HEK293 (cell line): ENCODE measurements at regions not wholly inside any gene's neighbourhood (a gene's known extent, or its start where the extent isn't known, plus 50 kb on each side); places are given as distances from the start of the nearest gene placed in this dataset.

Experiments used
- CTCF ChIA-PET: fragments of 350-600 bp; formaldehyde crosslinking; extraction: SDS; loops from one replicate; lab custom pipeline; 2021; ENCODE audit warnings: antibody characterized with exemption; lab: Yijun Ruan, JAX
- POLR2A ChIA-PET: fragments of 300-600 bp; formaldehyde crosslinking; extraction: SDS; loops from one replicate; lab custom pipeline; 2020; ENCODE audit warnings: antibody characterized with exemption, inconsistent platforms; lab: Yijun Ruan, JAX
- H3K27ac ChIP-seq: fragments of 200-500 bp; sonication (Bioruptor generic); 2 replicates; pipeline ENCODE4 v1.5.1; 2014; ENCODE audit warnings: low read depth, low read length, control low read depth, inconsistent platforms; ENCODE audit errors: extremely low read depth
- H3K36me3 ChIP-seq, 2 experiments: fragments of 200-500 bp in 1 of 2; sonication (Bioruptor generic) in 1 of 2; 1 replicate in 1 of 2; 2 replicates in 1 of 2; pipeline ENCODE4 v1.5.1; 2014 to 2017; ENCODE audit warnings: inconsistent platforms in 2 of 2, low read length in 2 of 2; ENCODE audit not compliant: control insufficient read depth in 2 of 2, insufficient read depth in 1 of 2
- H3K4me1 ChIP-seq: fragments of 200-500 bp; sonication (Bioruptor generic); 2 replicates; pipeline ENCODE4 v1.5.1; 2014; ENCODE audit warnings: mild to moderate bottlenecking, low read length, inconsistent platforms; ENCODE audit not compliant: control insufficient read depth, insufficient read depth
- H3K4me3 ChIP-seq: 2 replicates; pipeline ENCODE4 v1.5.1; 2011; ENCODE audit warnings: low read depth, mild to moderate bottlenecking, control low read depth, low read length, moderate library complexity
- H3K9me3 ChIP-seq: fragments of 200-500 bp; sonication (Bioruptor generic); 2 replicates; pipeline ENCODE4 v1.5.1; 2014; ENCODE audit warnings: low read depth, low read length, inconsistent platforms; ENCODE audit not compliant: control insufficient read depth, insufficient read depth
- BCL11A ChIP-seq: fragments of 450-650 bp; formaldehyde crosslinking; IDR thresholded peaks from 2 replicates; pipeline ENCODE4 v1.5.1; 2016; ENCODE audit warnings: low read depth, missing biosample characterization, missing genetic modification characterization
- FEZF1 ChIP-seq: fragments of 450-650 bp; formaldehyde crosslinking; IDR thresholded peaks from 2 replicates; pipeline ENCODE4 v1.5.1; 2016; ENCODE audit warnings: missing biosample characterization, missing genetic modification characterization
- SP7 ChIP-seq: fragments of 450-650 bp; formaldehyde crosslinking; IDR thresholded peaks from 2 replicates; pipeline ENCODE4 v1.5.1; 2016; ENCODE audit warnings: missing biosample characterization, missing genetic modification characterization
- ZFHX2 ChIP-seq: fragments of 450-650 bp; formaldehyde crosslinking; conservative IDR thresholded peaks from 2 replicates; pipeline ENCODE4 v1.5.1; 2016; ENCODE audit warnings: missing biosample characterization, missing genetic modification characterization
- ZNF157 ChIP-seq: fragments of 450-650 bp; formaldehyde crosslinking; IDR thresholded peaks from 2 replicates; pipeline ENCODE4 v1.5.1; 2016; ENCODE audit warnings: missing biosample characterization, missing genetic modification characterization
- ZNF175 ChIP-seq: fragments of 450-650 bp; formaldehyde crosslinking; IDR thresholded peaks from 2 replicates; pipeline ENCODE4 v1.5.1; 2016; ENCODE audit warnings: missing biosample characterization, missing genetic modification characterization
- ZNF202 ChIP-seq: fragments of 450-650 bp; formaldehyde crosslinking; IDR thresholded peaks from 2 replicates; pipeline ENCODE4 v1.5.1; 2016; ENCODE audit warnings: missing biosample characterization, missing genetic modification characterization, borderline replicate concordance
- ZNF239 ChIP-seq: fragments of 450-650 bp; formaldehyde crosslinking; IDR thresholded peaks from 2 replicates; pipeline ENCODE4 v1.5.1; 2016; ENCODE audit warnings: missing biosample characterization, missing genetic modification characterization
- ZNF341 ChIP-seq: fragments of 450-650 bp; formaldehyde crosslinking; IDR thresholded peaks from 2 replicates; pipeline ENCODE4; 2016; ENCODE audit warnings: low read depth, missing biosample characterization, missing genetic modification characterization
- ZNF350 ChIP-seq: fragments of 450-650 bp; formaldehyde crosslinking; IDR thresholded peaks from 2 replicates; pipeline ENCODE4 v1.5.0; 2017; ENCODE audit warnings: missing biosample characterization, mild to moderate bottlenecking, missing genetic modification characterization
- ZNF391 ChIP-seq: fragments of 450-650 bp; formaldehyde crosslinking; IDR thresholded peaks from 2 replicates; pipeline ENCODE4 v1.5.1; 2016; ENCODE audit warnings: low read depth, missing biosample characterization, missing genetic modification characterization, borderline replicate concordance
- ZNF510 ChIP-seq: fragments of 450-650 bp; formaldehyde crosslinking; IDR thresholded peaks from 2 replicates; pipeline ENCODE4 v1.5.1; 2018; ENCODE audit warnings: mild to moderate bottlenecking, missing genetic modification characterization, missing biosample characterization; ENCODE audit not compliant: insufficient replicate concordance
- ZNF548 ChIP-seq: fragments of 450-650 bp; formaldehyde crosslinking; IDR thresholded peaks from 2 replicates; pipeline ENCODE4 v1.5.1; 2016; ENCODE audit warnings: missing biosample characterization, missing genetic modification characterization
- ZNF596 ChIP-seq: fragments of 450-650 bp; IDR thresholded peaks from 2 replicates; pipeline ENCODE4 v1.5.0; 2018; ENCODE audit warnings: missing biosample characterization, mild to moderate bottlenecking, missing genetic modification characterization, moderate library complexity
- ZNF610 ChIP-seq: fragments of 450-650 bp; formaldehyde crosslinking; IDR thresholded peaks from 2 replicates; pipeline ENCODE4 v1.5.1; 2016; ENCODE audit warnings: missing biosample characterization, missing genetic modification characterization, borderline replicate concordance
- ZNF624 ChIP-seq: fragments of 450-650 bp; formaldehyde crosslinking; IDR thresholded peaks from 2 replicates; pipeline ENCODE4 v1.5.1; 2017; ENCODE audit warnings: missing biosample characterization, missing genetic modification characterization
- ZNF629 ChIP-seq: fragments of 450-650 bp; formaldehyde crosslinking; IDR thresholded peaks from 2 replicates; pipeline ENCODE4 v1.5.1; 2017; ENCODE audit warnings: missing biosample characterization, missing genetic modification characterization
- ZNF747 ChIP-seq: fragments of 450-650 bp; formaldehyde crosslinking; IDR thresholded peaks from 2 replicates; pipeline ENCODE4 v1.5.1; 2016; ENCODE audit warnings: missing biosample characterization, missing genetic modification characterization
- ZSCAN16 ChIP-seq: fragments of 450-650 bp; formaldehyde crosslinking; IDR thresholded peaks from 2 replicates; pipeline ENCODE4 v1.5.1; 2016; ENCODE audit warnings: missing biosample characterization, missing genetic modification characterization
- ZSCAN30 ChIP-seq: fragments of 450-650 bp; IDR thresholded peaks from 2 replicates; pipeline ENCODE4 v1.5.1; 2018; ENCODE audit warnings: missing biosample characterization, mild to moderate bottlenecking, missing genetic modification characterization, moderate library complexity
- ZXDB ChIP-seq: fragments of 450-650 bp; formaldehyde crosslinking; IDR thresholded peaks from 2 replicates; pipeline ENCODE4 v1.5.1; 2016; ENCODE audit warnings: missing biosample characterization, missing genetic modification characterization
- TF ChIP-seq, protein P1 (sequence below): fragments of 450-650 bp; formaldehyde crosslinking; IDR thresholded peaks from 2 replicates; pipeline ENCODE4 v1.5.1; 2016; ENCODE audit warnings: missing biosample characterization, missing genetic modification characterization, borderline replicate concordance
- TF ChIP-seq, protein P2 (sequence below): fragments of 450-650 bp; formaldehyde crosslinking; IDR thresholded peaks from 2 replicates; pipeline ENCODE4 v1.5.1; 2016; ENCODE audit warnings: missing biosample characterization, missing genetic modification characterization
- TF ChIP-seq, protein P3 (sequence below): fragments of 450-650 bp; formaldehyde crosslinking; IDR thresholded peaks from 2 replicates; pipeline ENCODE4 v1.5.1; 2016; ENCODE audit warnings: missing biosample characterization, missing genetic modification characterization
- TF ChIP-seq, protein P4 (sequence below): fragments of 450-650 bp; formaldehyde crosslinking; IDR thresholded peaks from 2 replicates; pipeline ENCODE4 v1.5.1; 2017; ENCODE audit warnings: missing biosample characterization, missing genetic modification characterization

DNA sequence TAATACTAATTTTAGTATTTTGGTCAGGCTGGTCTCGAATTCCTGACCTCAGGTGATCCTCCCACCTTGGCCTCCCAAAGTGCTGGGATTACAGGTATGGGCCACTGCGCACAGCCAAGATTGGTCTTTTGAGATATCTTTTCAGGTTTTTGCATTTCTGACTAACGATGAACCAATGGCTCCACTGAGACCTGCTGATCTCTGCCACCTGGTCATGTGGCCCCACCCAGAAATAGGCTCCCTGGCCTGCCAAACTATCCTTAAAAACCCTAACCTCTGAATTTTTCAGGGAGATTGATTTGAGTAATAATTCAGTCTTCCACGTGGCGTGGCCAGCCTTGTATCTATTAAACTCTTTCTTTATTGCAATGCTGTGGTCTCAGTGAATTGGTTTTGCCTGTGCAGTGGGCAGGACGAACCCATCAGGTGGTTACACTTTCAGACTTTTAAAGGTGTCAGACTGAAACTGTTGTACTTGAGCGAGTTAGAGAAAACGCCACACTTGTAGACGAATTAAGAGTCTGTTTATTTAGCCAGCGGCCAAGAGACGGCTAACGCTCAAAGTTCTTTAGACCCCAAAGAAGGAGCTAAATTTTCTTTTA is 85.8 kb upstream of the MSH6 start:
- Histone ChIP-seq H3K27ac (no peak overlapping the region), H3K9me3 (no peaks in the 10 kb centered on the region), H3K4me3 (no peak overlapping the region), H3K4me1 (no peaks in the 10 kb centered on the region), H3K36me3 (no peaks in the 10 kb centered on the region)
- ChIA-PET CTCF (interaction anchor here (1.1 kb wide), 1 partner anchor 43 kb away, joined by 3 read pairs; no protein-coding TSS in a partner anchor), POLR2A (no interaction called here)
- TF ChIP-seq ZNF391 (tag by site-specific recombination) (no peak), ZNF610 (no peak), ZNF548 (tag by site-specific recombination) (no peak), ZSCAN30 (tag by site-specific recombination) (no peak), ZNF747 (tag by site-specific recombination) (no peak), BCL11A (no peak), ZSCAN16 (no peak), ZNF239 (no peak)
- TF ChIP-seq, protein P1, sequence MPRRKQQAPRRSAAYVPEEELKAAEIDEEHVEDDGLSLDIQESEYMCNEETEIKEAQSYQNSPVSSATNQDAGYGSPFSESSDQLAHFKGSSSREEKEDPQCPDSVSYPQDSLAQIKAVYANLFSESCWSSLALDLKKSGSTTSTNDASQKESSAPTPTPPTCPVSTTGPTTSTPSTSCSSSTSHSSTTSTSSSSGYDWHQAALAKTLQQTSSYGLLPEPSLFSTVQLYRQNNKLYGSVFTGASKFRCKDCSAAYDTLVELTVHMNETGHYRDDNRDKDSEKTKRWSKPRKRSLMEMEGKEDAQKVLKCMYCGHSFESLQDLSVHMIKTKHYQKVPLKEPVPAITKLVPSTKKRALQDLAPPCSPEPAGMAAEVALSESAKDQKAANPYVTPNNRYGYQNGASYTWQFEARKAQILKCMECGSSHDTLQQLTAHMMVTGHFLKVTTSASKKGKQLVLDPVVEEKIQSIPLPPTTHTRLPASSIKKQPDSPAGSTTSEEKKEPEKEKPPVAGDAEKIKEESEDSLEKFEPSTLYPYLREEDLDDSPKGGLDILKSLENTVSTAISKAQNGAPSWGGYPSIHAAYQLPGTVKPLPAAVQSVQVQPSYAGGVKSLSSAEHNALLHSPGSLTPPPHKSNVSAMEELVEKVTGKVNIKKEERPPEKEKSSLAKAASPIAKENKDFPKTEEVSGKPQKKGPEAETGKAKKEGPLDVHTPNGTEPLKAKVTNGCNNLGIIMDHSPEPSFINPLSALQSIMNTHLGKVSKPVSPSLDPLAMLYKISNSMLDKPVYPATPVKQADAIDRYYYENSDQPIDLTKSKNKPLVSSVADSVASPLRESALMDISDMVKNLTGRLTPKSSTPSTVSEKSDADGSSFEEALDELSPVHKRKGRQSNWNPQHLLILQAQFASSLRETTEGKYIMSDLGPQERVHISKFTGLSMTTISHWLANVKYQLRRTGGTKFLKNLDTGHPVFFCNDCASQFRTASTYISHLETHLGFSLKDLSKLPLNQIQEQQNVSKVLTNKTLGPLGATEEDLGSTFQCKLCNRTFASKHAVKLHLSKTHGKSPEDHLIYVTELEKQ (tag by site-specific recombination), result no peak

DNA sequence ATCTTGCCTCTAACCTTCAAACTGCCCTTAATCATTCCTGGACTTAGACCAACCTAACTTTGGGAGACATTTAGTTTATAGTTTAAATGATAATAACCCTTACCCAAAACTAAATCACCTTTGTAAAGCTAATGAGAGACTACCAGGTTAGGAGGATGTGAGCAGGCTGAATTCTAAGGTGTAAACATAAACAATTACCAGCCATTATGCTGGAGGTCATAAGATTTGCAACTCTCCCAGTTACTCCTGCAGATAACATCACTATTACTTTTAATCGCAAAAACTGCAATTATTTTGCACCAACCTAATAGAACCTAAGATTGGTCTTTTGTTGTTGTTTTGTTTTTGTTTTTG is 86.5 kb upstream of the MSH6 start:
- Histone ChIP-seq H3K27ac (no peak overlapping the region), H3K36me3 (no peaks in the 10 kb centered on the region), H3K4me3 (no peak overlapping the region), H3K9me3 (no peaks in the 10 kb centered on the region), H3K4me1 (no peaks in the 10 kb centered on the region)
- ChIA-PET CTCF (no interaction called here), POLR2A (no interaction called here)
- TF ChIP-seq, protein P2, sequence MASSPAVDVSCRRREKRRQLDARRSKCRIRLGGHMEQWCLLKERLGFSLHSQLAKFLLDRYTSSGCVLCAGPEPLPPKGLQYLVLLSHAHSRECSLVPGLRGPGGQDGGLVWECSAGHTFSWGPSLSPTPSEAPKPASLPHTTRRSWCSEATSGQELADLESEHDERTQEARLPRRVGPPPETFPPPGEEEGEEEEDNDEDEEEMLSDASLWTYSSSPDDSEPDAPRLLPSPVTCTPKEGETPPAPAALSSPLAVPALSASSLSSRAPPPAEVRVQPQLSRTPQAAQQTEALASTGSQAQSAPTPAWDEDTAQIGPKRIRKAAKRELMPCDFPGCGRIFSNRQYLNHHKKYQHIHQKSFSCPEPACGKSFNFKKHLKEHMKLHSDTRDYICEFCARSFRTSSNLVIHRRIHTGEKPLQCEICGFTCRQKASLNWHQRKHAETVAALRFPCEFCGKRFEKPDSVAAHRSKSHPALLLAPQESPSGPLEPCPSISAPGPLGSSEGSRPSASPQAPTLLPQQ (tag by site-specific recombination), result no peak

DNA sequence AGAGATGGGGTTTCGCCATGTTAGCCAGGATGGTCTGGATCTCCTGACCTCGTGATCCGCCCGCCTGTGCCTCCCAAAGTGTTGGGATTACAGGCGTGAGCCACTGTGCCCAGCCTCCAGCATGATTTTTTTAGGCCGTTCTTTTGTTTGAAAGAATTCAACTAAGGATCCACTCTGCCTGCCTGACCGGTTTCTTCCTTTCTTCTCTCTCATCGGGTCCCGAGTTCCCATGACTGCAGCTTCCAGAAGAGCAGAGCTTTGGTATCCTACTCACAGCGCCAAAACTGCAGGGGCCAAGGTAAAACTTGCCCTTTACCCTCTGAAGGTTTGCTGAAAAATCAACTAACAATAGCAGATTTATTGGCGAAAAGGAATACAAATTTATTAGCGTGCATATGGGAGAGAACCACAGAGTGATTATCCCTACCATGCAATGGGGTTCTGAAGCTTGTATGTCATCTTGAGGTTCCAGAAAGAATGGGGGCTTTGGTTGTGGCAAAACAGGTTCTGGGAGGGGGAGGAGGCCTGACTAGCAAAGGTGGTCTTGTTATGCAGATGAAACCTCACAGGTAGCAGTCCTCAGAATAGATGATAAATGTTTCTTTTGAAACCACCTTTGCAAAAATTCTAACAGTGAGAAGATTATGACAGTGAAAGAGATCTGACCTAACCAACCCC is 87.0 kb upstream of the MSH6 start:
- Histone ChIP-seq H3K9me3 (no peaks in the 10 kb centered on the region), H3K4me3 (no peak overlapping the region), H3K36me3 (no peaks in the 10 kb centered on the region), H3K4me1 (no peaks in the 10 kb centered on the region), H3K27ac (no peak overlapping the region)
- POLR2A ChIA-PET, result no interaction called here
- CTCF ChIA-PET, result no interaction called here
- TF ChIP-seq ZNF596 (tag by site-specific recombination) (no peak), ZNF510 (tag by site-specific recombination) (no peak), FEZF1 (no peak), ZFHX2 (tag by site-specific recombination) (no peak), ZNF624 (tag by site-specific recombination) (no peak), ZXDB (tag by site-specific recombination) (no peak), SP7 (no peak), ZNF341 (tag by site-specific recombination) (no peak), ZNF157 (tag by site-specific recombination) (no peak), ZNF202 (no peak), ZNF175 (tag by site-specific recombination) (no peak), ZNF629 (tag by site-specific recombination) (no peak), ZNF350 (no peak)
- TF ChIP-seq, protein P3, sequence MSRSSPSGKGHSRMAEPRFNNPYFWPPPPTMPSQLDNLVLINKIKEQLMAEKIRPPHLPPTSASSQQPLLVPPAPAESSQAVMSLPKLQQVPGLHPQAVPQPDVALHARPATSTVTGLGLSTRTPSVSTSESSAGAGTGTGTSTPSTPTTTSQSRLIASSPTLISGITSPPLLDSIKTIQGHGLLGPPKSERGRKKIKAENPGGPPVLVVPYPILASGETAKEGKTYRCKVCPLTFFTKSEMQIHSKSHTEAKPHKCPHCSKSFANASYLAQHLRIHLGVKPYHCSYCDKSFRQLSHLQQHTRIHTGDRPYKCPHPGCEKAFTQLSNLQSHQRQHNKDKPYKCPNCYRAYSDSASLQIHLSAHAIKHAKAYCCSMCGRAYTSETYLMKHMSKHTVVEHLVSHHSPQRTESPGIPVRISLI (tag by site-specific recombination), result no peak
- TF ChIP-seq, protein P4, sequence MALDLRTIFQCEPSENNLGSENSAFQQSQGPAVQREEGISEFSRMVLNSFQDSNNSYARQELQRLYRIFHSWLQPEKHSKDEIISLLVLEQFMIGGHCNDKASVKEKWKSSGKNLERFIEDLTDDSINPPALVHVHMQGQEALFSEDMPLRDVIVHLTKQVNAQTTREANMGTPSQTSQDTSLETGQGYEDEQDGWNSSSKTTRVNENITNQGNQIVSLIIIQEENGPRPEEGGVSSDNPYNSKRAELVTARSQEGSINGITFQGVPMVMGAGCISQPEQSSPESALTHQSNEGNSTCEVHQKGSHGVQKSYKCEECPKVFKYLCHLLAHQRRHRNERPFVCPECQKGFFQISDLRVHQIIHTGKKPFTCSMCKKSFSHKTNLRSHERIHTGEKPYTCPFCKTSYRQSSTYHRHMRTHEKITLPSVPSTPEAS (tag by site-specific recombination), result no peak
